ENCODE measurements at regions not wholly inside any gene's neighbourhood (a gene's known extent, or its start where the extent isn't known, plus 50 kb on each side); places are given as distances from the start of the nearest gene placed in this dataset.

GRCh38 chr10:8182806-8183205 is 128.3 kb downstream of the GATA3 start:
- Histone ChIP-seq H2BK5ac (ENCODE audit: low read length) (no peak overlapping the region), H3K4me2 (ENCODE audit: insufficient read depth, low read length, poor library complexity, severe bottlenecking) (no peak overlapping the region), H3K9ac (ENCODE audit: low read depth, low read length, poor library complexity) (no peak overlapping the region), H3K79me1 (ENCODE audit: low read depth, low read length) (no peaks in the 10 kb centered on the region), H3K18ac (ENCODE audit: low read length) (no peak overlapping the region), H3K36me3 (replicated peaks in 1 of 2; ENCODE audit: control insufficient read depth in 2 of 2, insufficient read depth in 2 of 2, low read length in 2 of 2) (no peaks in the 10 kb centered on the region), H3K4me1 (ENCODE audit: control insufficient read depth in 2 of 2, insufficient read depth in 1 of 2, low read depth in 1 of 2, low read length in 2 of 2) (peaks cover 0 to 3% of the 10 kb centered on the region in 2 donors), H4K8ac (ENCODE audit: low read depth, low read length) (no peak overlapping the region), H3K23ac (ENCODE audit: low read depth, low read length, poor library complexity) (no peak overlapping the region), H2BK120ac (ENCODE audit: low read depth, low read length) (no peak overlapping the region), H2AK5ac (ENCODE audit: low read depth, low read length) (no peak overlapping the region), H2BK12ac (ENCODE audit: low read length) (no peak overlapping the region), H3K9me3 (replicated peaks in 1 of 2; ENCODE audit: control insufficient read depth in 2 of 2, insufficient read depth in 1 of 2, low read depth in 1 of 2, low read length in 2 of 2) (no peaks in the 10 kb centered on the region), H3K27ac (replicated peaks; ENCODE audit: low read length) (no peak overlapping the region), H2BK15ac (ENCODE audit: low read length) (no peak overlapping the region), H4K91ac (ENCODE audit: low read depth, low read length, poor library complexity) (no peak overlapping the region), H2AFZ (ENCODE audit: low read length) (no peak overlapping the region), H3K27me3 (ENCODE audit: control insufficient read depth in 3 of 3, insufficient read depth in 3 of 3, low read depth in 1 of 3, low read length in 3 of 3) (no peaks in the 10 kb centered on the region), H3K4ac (ENCODE audit: low read length) (no peak overlapping the region), H3K14ac (ENCODE audit: low read length) (no peak overlapping the region), H3K4me3 (ENCODE audit: low read length in 2 of 2) (no peak overlapping the region)
- no CpG with 5 or more reads among the region's 3 CpGs for WGBS, 2 donors (ENCODE audit: extremely low coverage in 2 of 2, insufficient read length in 2 of 2, insufficient replicate concordance in 1 of 2)
- DNase-seq (ENCODE audit: low spot score), result no peak

- Histone ChIP-seq H3K4me1 (ENCODE audit: control insufficient read depth in 2 of 2, insufficient read depth in 1 of 2, low read depth in 1 of 2, low read length in 2 of 2) (peaks cover 0 to 3% of the 10 kb centered on the region in 2 donors), H2BK120ac (ENCODE audit: low read depth, low read length) (no peak overlapping the region), H2AFZ (ENCODE audit: low read length) (no peak overlapping the region), H2BK5ac (ENCODE audit: low read length) (no peak overlapping the region), H3K4me2 (ENCODE audit: insufficient read depth, low read length, poor library complexity, severe bottlenecking) (no peak overlapping the region), H3K4me3 (ENCODE audit: low read length in 2 of 2) (no peak overlapping the region), H3K79me1 (ENCODE audit: low read depth, low read length) (no peaks in the 10 kb centered on the region), H3K36me3 (replicated peaks in 1 of 2; ENCODE audit: control insufficient read depth in 2 of 2, insufficient read depth in 2 of 2, low read length in 2 of 2) (no peaks in the 10 kb centered on the region), H3K9ac (ENCODE audit: low read depth, low read length, poor library complexity) (no peak overlapping the region), H2BK15ac (ENCODE audit: low read length) (no peak overlapping the region), H4K8ac (ENCODE audit: low read depth, low read length) (no peak overlapping the region), H3K14ac (ENCODE audit: low read length) (no peak overlapping the region), H3K18ac (ENCODE audit: low read length) (no peak overlapping the region), H3K4ac (ENCODE audit: low read length) (no peak overlapping the region), H3K27me3 (ENCODE audit: control insufficient read depth in 3 of 3, insufficient read depth in 3 of 3, low read depth in 1 of 3, low read length in 3 of 3) (no peaks in the 10 kb centered on the region), H2BK12ac (ENCODE audit: low read length) (no peak overlapping the region), H2AK5ac (ENCODE audit: low read depth, low read length) (no peak overlapping the region), H3K23ac (ENCODE audit: low read depth, low read length, poor library complexity) (no peak overlapping the region), H3K9me3 (replicated peaks in 1 of 2; ENCODE audit: control insufficient read depth in 2 of 2, insufficient read depth in 1 of 2, low read depth in 1 of 2, low read length in 2 of 2) (no peaks in the 10 kb centered on the region), H3K27ac (replicated peaks; ENCODE audit: low read length) (no peak overlapping the region), H4K91ac (ENCODE audit: low read depth, low read length, poor library complexity) (no peak overlapping the region)
- WGBS, 2 donors (ENCODE audit: extremely low coverage in 2 of 2, insufficient read length in 2 of 2, insufficient replicate concordance in 1 of 2), result no CpG with 5 or more reads among the region's 5 CpGs
- no peak for DNase-seq (ENCODE audit: low spot score)
Measured at GRCh38 chr10:8183241-8183704, 128.8 kb downstream of the GATA3 start.

- no peak overlapping the region for H3K9ac ChIP-seq (ENCODE audit: low read depth, low read length, poor library complexity)
- no CpG with 5 or more reads among the region's 3 CpGs for WGBS, 2 donors (ENCODE audit: extremely low coverage in 2 of 2, insufficient read length in 2 of 2, insufficient replicate concordance in 1 of 2)
Measured at GRCh38 chr10:8187171-8187666, 132.7 kb downstream of the GATA3 start.

GRCh38 chr10:8189458-8189857 is 135.0 kb downstream of the GATA3 start:
- H3K79me1 ChIP-seq (ENCODE audit: low read depth, low read length), result no peaks in the 10 kb centered on the region
- H3K36me3 ChIP-seq (replicated peaks in 1 of 2; ENCODE audit: control insufficient read depth in 2 of 2, insufficient read depth in 2 of 2, low read length in 2 of 2), result no peaks in the 10 kb centered on the region
- H2BK12ac ChIP-seq (ENCODE audit: low read length), result no peak overlapping the region
- H3K4ac ChIP-seq (ENCODE audit: low read length), result no peak overlapping the region
- no peak overlapping the region for H4K91ac ChIP-seq (ENCODE audit: low read depth, low read length, poor library complexity)
- no peak overlapping the region for H3K23ac ChIP-seq (ENCODE audit: low read depth, low read length, poor library complexity)
- H3K9ac ChIP-seq (ENCODE audit: low read depth, low read length, poor library complexity), result no peak overlapping the region
- no peak overlapping the region for H4K8ac ChIP-seq (ENCODE audit: low read depth, low read length)
- no peak overlapping the region for H2BK5ac ChIP-seq (ENCODE audit: low read length)
- no peak for DNase-seq (ENCODE audit: low spot score)
- no peak overlapping the region for H3K18ac ChIP-seq (ENCODE audit: low read length)
- H3K14ac ChIP-seq (ENCODE audit: low read length), result no peak overlapping the region
- no peaks in the 10 kb centered on the region for H3K9me3 ChIP-seq (replicated peaks in 1 of 2; ENCODE audit: control insufficient read depth in 2 of 2, insufficient read depth in 1 of 2, low read depth in 1 of 2, low read length in 2 of 2)
- H3K4me1 ChIP-seq (ENCODE audit: control insufficient read depth in 2 of 2, insufficient read depth in 1 of 2, low read depth in 1 of 2, low read length in 2 of 2), result no peaks in the 10 kb centered on the region
- H3K27me3 ChIP-seq (ENCODE audit: control insufficient read depth in 3 of 3, insufficient read depth in 3 of 3, low read depth in 1 of 3, low read length in 3 of 3), result no peaks in the 10 kb centered on the region
- H3K4me3 ChIP-seq (ENCODE audit: low read length in 2 of 2), result no peak overlapping the region
- H2BK15ac ChIP-seq (ENCODE audit: low read length), result no peak overlapping the region
- no peak overlapping the region for H2BK120ac ChIP-seq (ENCODE audit: low read depth, low read length)
- no CpG with 5 or more reads among the region's 8 CpGs for whole genome bisulfite sequencing, 2 donors (ENCODE audit: extremely low coverage in 2 of 2, insufficient read length in 2 of 2, insufficient replicate concordance in 1 of 2)
- no peak overlapping the region for H3K27ac ChIP-seq (replicated peaks; ENCODE audit: low read length)
- H2AK5ac ChIP-seq (ENCODE audit: low read depth, low read length), result no peak overlapping the region
- no peak overlapping the region for H3K4me2 ChIP-seq (ENCODE audit: insufficient read depth, low read length, poor library complexity, severe bottlenecking)
- H2AFZ ChIP-seq (ENCODE audit: low read length), result peak overlapping the region; percentile 11

More at GRCh38 chr10:8187171-8187666, 132.7 kb downstream of the GATA3 start:
- no peak overlapping the region for H2AK5ac ChIP-seq (ENCODE audit: low read depth, low read length)
- H3K4me3 ChIP-seq (ENCODE audit: low read length in 2 of 2), result no peak overlapping the region
- no peaks in the 10 kb centered on the region for H3K4me1 ChIP-seq (ENCODE audit: control insufficient read depth in 2 of 2, insufficient read depth in 1 of 2, low read depth in 1 of 2, low read length in 2 of 2)
- DNase-seq (ENCODE audit: low spot score), result no peak
- H3K27ac ChIP-seq (replicated peaks; ENCODE audit: low read length), result no peak overlapping the region
- H3K4ac ChIP-seq (ENCODE audit: low read length), result no peak overlapping the region
- no peak overlapping the region for H2AFZ ChIP-seq (ENCODE audit: low read length)
- H3K4me2 ChIP-seq (ENCODE audit: insufficient read depth, low read length, poor library complexity, severe bottlenecking), result no peak overlapping the region
- no peak overlapping the region for H3K18ac ChIP-seq (ENCODE audit: low read length)
- no peaks in the 10 kb centered on the region for H3K27me3 ChIP-seq (ENCODE audit: control insufficient read depth in 3 of 3, insufficient read depth in 3 of 3, low read depth in 1 of 3, low read length in 3 of 3)
- no peak overlapping the region for H3K14ac ChIP-seq (ENCODE audit: low read length)
- H4K91ac ChIP-seq (ENCODE audit: low read depth, low read length, poor library complexity), result no peak overlapping the region
- H2BK5ac ChIP-seq (ENCODE audit: low read length), result no peak overlapping the region
- no peaks in the 10 kb centered on the region for H3K36me3 ChIP-seq (replicated peaks in 1 of 2; ENCODE audit: control insufficient read depth in 2 of 2, insufficient read depth in 2 of 2, low read length in 2 of 2)
- H2BK120ac ChIP-seq (ENCODE audit: low read depth, low read length), result no peak overlapping the region
- H2BK15ac ChIP-seq (ENCODE audit: low read length), result no peak overlapping the region
- H4K8ac ChIP-seq (ENCODE audit: low read depth, low read length), result no peak overlapping the region
- no peak overlapping the region for H3K23ac ChIP-seq (ENCODE audit: low read depth, low read length, poor library complexity)
- H3K9me3 ChIP-seq (replicated peaks in 1 of 2; ENCODE audit: control insufficient read depth in 2 of 2, insufficient read depth in 1 of 2, low read depth in 1 of 2, low read length in 2 of 2), result no peaks in the 10 kb centered on the region
- no peaks in the 10 kb centered on the region for H3K79me1 ChIP-seq (ENCODE audit: low read depth, low read length)
- H2BK12ac ChIP-seq (ENCODE audit: low read length), result no peak overlapping the region

All from neuronal stem cell (in vitro differentiated cells).